Esophagus muscularis mucosa (tissue), 4 donors: ENCODE measurements at regions not wholly inside any gene's neighbourhood (a gene's known extent, or its start where the extent isn't known, plus 50 kb on each side); places are given as distances from the start of the nearest gene placed in this dataset.

ENCODE experiments used
- DNase-seq: peaks from one replicate; pipeline ENCODE4 v3.0.0-alpha.2; 2017; ENCODE audit errors: extremely low spot score
- H3K27ac ChIP-seq, 4 donors: fragments of 200-600 bp; sonication (generic); replicated peaks in 1 of 4; 1 replicate in 3 of 4; 2 replicates in 1 of 4; pipeline ENCODE4 v1.5.1; 2016 to 2019; ENCODE audit warnings: mild to moderate bottlenecking in 1 of 4
- H3K27me3 ChIP-seq, 4 donors: fragments of 200-600 bp; sonication (generic); one replicate each; pipeline versions ENCODE4 v1.5.1 to v1.6.0; 2016 to 2019
- H3K36me3 ChIP-seq, 4 donors: fragments of 200-600 bp; sonication (generic); one replicate each; pipeline ENCODE4 v1.5.1; 2016 to 2019
- H3K4me1 ChIP-seq, 4 donors: fragments of 200-600 bp; sonication (generic); one replicate each; pipeline ENCODE4 v1.5.1; 2016 to 2019
- H3K4me3 ChIP-seq, 4 donors: fragments of 200-600 bp; sonication (generic); 1 replicate in 2 of 4; 2 replicates in 2 of 4; pipeline ENCODE4 v1.5.1; 2016 to 2019; ENCODE audit warnings: mild to moderate bottlenecking in 4 of 4, moderate library complexity in 1 of 4
- H3K9me3 ChIP-seq, 4 donors: fragments of 200-600 bp; sonication (generic); 1 replicate in 3 of 4; 2 replicates in 1 of 4; pipeline ENCODE4 v1.5.1; 2016 to 2019
- EP300 ChIP-seq: sonication (generic); formaldehyde crosslinking; IDR thresholded peaks from one replicate; pipeline ENCODE4 v1.6.1; 2017; ENCODE audit warnings: antibody characterized with exemption
- POLR2A ChIP-seq: fragments of 450-650 bp; IDR thresholded peaks from one replicate; pipeline ENCODE4 v1.6.1; 2017; ENCODE audit warnings: antibody characterized with exemption, moderate library complexity, mild to moderate bottlenecking, low read depth
- POLR2AphosphoS5 ChIP-seq, 2 donors: sonication (generic); formaldehyde crosslinking; IDR thresholded peaks; one replicate each; pipeline ENCODE4 v1.6.1; 2017; ENCODE audit warnings: antibody characterized with exemption in 2 of 2
- WGBS: methylation state at CpG from one replicate; pipeline ENCODE4 v1.1.5; 2018; 5-methylcytosine and 5-hydroxymethylcytosine counted together
- intact Hi-C: fragments of 100-400 bp; cut with DNase I; formaldehyde crosslinking; loops from one replicate; pipeline ENCODE4 v1.15.1; 2023
- TF ChIP-seq, protein P1 (sequence below), 3 experiments: fragments of 200-600 bp in 2 of 3; fragments of 450-650 bp in 1 of 3; sonication (generic) in 2 of 3; IDR thresholded peaks; one replicate each; pipeline ENCODE4 v1.5.1; 2017 to 2019; ENCODE audit warnings: antibody characterized with exemption in 3 of 3, mild to moderate bottlenecking in 2 of 3, moderate library complexity in 1 of 3

DNA sequence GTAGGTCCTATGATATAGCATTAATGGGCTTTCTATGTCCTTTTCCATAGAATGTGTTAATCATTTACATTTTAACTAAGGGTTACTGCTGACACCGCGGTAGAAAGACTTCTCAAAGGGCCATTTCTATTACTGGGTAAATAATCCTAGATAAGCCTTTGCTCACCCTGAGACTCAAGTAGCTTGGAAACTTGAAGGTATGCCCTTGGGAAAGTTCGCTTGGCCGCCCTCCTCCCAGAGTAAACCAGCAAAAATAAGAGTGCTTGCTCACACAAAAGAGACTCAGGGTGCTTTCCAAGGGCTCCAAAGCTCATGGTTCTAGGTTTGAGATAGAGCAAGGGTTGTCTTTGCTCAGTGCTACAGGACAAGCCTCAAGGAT, 85.8 kb upstream of the TMPRSS2 start:
- intact Hi-C loops, result no loop called here
- Histone ChIP-seq H3K27ac (no peak overlapping the region), H3K9me3 (no peaks in the 10 kb centered on the region), H3K4me1 (no peaks in the 10 kb centered on the region), H3K4me3 (no peak overlapping the region), H3K27me3 (peaks cover 0 to 33% (median 0%) of the 10 kb centered on the region in 4 donors), H3K36me3 (no peaks in the 10 kb centered on the region)
- no peak for TF ChIP-seq POLR2A
- TF ChIP-seq, protein P1, sequence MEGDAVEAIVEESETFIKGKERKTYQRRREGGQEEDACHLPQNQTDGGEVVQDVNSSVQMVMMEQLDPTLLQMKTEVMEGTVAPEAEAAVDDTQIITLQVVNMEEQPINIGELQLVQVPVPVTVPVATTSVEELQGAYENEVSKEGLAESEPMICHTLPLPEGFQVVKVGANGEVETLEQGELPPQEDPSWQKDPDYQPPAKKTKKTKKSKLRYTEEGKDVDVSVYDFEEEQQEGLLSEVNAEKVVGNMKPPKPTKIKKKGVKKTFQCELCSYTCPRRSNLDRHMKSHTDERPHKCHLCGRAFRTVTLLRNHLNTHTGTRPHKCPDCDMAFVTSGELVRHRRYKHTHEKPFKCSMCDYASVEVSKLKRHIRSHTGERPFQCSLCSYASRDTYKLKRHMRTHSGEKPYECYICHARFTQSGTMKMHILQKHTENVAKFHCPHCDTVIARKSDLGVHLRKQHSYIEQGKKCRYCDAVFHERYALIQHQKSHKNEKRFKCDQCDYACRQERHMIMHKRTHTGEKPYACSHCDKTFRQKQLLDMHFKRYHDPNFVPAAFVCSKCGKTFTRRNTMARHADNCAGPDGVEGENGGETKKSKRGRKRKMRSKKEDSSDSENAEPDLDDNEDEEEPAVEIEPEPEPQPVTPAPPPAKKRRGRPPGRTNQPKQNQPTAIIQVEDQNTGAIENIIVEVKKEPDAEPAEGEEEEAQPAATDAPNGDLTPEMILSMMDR (IDR thresholded peaks at IDR 0.05), result no peak
- no peak for TF ChIP-seq EP300
- no peak for TF ChIP-seq POLR2AphosphoS5 (IDR thresholded peaks at IDR 0.05)
- DNase-seq, result no peak
- WGBS, result 66% methylated on average over 4 of the region's 4 CpGs

DNA sequence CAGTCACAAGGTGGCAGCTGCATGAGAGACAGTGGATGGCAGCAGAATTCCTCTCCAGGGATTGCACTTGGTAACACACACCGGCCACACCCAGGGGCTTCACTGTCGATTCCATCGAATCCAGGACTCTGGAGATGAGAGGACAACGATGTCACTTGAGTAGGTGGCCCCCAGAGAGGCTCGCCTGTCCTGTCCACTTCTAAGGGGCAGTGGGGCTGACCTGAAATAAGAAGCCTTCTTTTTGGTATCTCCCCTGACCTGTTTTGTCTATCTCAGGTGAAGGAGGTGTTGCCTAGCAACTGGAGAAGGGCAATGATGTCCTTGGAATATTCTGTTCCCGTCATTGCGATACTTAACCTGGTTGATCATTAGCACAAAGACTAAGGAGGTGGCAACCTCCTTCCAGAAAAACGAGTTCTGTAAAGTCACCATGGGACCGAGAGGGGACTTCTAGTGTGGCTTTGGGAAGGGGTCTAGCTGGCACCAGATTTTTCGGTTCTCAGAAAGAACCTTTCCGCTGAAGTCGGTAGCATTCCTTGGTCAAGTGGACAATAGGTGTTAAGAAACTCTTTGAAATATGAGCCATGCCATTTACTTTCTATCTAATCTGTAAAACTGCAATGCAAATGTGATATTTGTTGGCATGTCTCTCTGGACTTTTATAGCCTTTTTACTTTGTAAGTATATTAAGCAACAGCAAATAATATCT, 85.2 kb upstream of the TMPRSS2 start:
- no peak for DNase-seq
- Histone ChIP-seq H3K27ac (no peak overlapping the region), H3K36me3 (no peaks in the 10 kb centered on the region), H3K4me1 (no peaks in the 10 kb centered on the region), H3K9me3 (no peaks in the 10 kb centered on the region), H3K27me3 (peaks cover 0 to 33% (median 0%) of the 10 kb centered on the region in 4 donors), H3K4me3 (no peak overlapping the region)
- TF ChIP-seq, protein P1 (IDR thresholded peaks at IDR 0.05), result no peak
- TF ChIP-seq POLR2A, result no peak
- no peak for TF ChIP-seq POLR2AphosphoS5 (IDR thresholded peaks at IDR 0.05)
- no peak for TF ChIP-seq EP300
- intact Hi-C loops, result no loop called here
- 85% methylated on average over 12 of the region's 12 CpGs for WGBS

DNA sequence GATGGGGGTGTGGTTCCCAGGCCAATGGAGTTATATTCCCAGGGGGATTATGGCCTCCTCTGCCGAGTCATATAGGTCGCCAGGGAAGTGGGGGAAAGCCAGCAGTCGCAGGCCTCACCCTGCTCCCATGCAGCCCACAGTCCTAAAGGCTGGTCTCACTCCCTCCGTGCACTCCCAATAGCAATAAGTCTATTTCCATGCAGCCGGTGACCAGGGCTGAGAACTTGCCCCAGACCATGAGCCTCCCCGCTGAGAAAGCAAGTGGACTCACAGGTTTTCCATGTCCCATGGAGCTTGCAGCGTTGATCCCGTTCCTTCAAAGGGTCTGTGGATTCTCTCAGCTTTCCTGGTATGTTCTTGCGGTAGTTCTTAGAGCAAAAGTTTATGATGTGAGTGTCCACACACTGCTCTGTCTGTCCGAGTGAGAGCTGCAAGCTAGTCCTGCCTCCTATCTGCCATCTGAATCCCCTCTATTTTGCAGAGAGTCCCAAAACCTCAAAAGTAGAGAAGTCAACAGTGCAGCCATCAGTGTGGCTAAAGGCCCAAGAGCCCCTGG, 81.7 kb upstream of the TMPRSS2 start:
- no peak overlapping the region for H3K27ac ChIP-seq
- intact Hi-C loops, result no loop called here
- TF ChIP-seq, protein P1 (IDR thresholded peaks at IDR 0.05), result no peak
- TF ChIP-seq POLR2A (no peak), POLR2AphosphoS5 (IDR thresholded peaks at IDR 0.05) (no peak), EP300 (no peak)
- H3K36me3 ChIP-seq, result no peaks in the 10 kb centered on the region
- H3K9me3 ChIP-seq, result no peaks in the 10 kb centered on the region
- no peak overlapping the region for H3K4me3 ChIP-seq
- DNase-seq, result no peak
- H3K27me3 ChIP-seq, result peaks cover 0 to 38% (median 0%) of the 10 kb centered on the region in 4 donors
- 89% methylated on average over 7 of the region's 10 CpGs for WGBS
- no peaks in the 10 kb centered on the region for H3K4me1 ChIP-seq

DNA sequence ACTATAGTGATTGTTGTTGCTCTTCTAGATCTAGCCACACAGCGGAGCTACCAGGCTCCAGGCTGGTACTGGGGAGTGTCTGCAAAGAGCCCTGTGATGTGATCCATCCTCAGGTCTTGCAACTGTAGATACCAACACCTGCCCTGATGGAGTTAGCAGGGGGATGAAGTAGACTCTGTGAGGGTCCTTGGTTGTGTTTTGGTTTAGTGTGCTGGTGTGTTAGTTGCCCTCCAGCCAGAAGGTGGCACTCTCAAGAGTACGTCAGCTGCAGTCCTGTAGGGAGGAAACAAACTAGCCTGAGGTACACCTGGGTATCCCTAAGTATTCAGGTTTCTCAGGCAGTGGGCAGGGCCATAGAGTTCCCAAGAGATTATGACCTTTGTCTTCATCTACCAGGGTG, 81.2 kb upstream of the TMPRSS2 start:
- Histone ChIP-seq H3K4me1 (no peaks in the 10 kb centered on the region), H3K4me3 (no peak overlapping the region), H3K27ac (no peak overlapping the region), H3K36me3 (no peaks in the 10 kb centered on the region), H3K9me3 (no peaks in the 10 kb centered on the region), H3K27me3 (peaks cover 0 to 32% (median 0%) of the 10 kb centered on the region in 4 donors)
- 100% methylated on average over 1 of the region's 2 CpGs for WGBS
- DNase-seq, result no peak
- no peak for TF ChIP-seq POLR2AphosphoS5 (IDR thresholded peaks at IDR 0.05)
- TF ChIP-seq EP300, result no peak
- no peak for TF ChIP-seq POLR2A
- TF ChIP-seq, protein P1 (IDR thresholded peaks at IDR 0.05), result no peak
- intact Hi-C loops, result no loop called here
